ENCODE measurements at regions not wholly inside any gene's neighbourhood (a gene's known extent, or its start where the extent isn't known, plus 50 kb on each side); places are given as distances from the start of the nearest gene placed in this dataset.

DNA sequence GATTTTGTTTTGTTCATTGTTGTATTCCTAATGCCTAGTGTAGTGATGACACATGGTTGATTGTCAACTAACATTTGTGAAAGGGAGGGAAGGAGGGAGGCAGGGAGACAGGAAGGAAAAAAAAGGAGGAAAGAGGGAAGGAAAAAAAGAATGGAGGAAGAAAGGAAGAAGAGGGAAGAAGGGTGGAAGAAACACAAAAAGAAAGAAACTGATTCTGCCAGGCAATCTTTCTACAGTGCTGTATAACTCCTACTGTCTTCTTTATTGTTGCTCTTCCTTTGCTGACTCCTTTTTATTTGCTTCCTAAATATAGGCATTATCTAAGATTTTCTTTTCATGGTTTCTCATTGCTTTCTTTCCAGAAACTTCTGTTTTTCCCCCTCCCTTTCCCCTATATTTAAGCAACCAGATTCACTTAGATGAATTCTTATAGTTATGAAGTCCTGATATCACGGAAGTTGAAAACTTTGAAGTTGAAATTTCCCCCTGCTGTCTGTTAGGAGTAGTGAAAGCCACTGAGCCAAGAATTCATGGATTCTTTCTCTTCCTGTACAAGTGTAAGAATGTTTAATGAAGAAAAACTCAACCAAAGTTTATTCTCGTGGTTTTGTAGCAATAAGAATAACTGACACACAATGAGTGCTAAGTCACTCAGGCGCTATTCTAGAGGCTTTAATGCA lies 305.1 kb upstream of the FSHR start:
- H3K4me1 Mint-ChIP-seq = no peaks in the 10 kb centered on the region
- ATAC-seq (ENCODE audit: low read depth) (no peak), DNase-seq (no peak)
- Histone ChIP-seq H3K79me2 (ENCODE audit: control insufficient read depth, insufficient read depth, low read length) (no peaks in the 10 kb centered on the region), H3K9ac (ENCODE audit: low read length) (no peak overlapping the region), H3K4me2 (replicated peaks; ENCODE audit: low read depth, low read length, poor library complexity, severe bottlenecking) (no peak overlapping the region), H2AFZ (ENCODE audit: insufficient read depth, low read depth, low read length, poor library complexity, severe bottlenecking) (no peak overlapping the region), H3K27me3 (replicated peaks in 1 of 4; ENCODE audit: control extremely low read depth in 1 of 4, control insufficient read depth in 3 of 4, insufficient read depth in 4 of 4, low read length in 3 of 4) (no peaks in the 10 kb centered on the region), H3K27ac (ENCODE audit: low read length in 2 of 2) (no peak overlapping the region), H3K4me3 (ENCODE audit: control extremely low read depth in 1 of 5, extremely low read depth in 1 of 5, insufficient read depth in 1 of 5, low read depth in 2 of 5, low read length in 4 of 5) (no peak overlapping the region), H4K20me1 (ENCODE audit: control insufficient read depth, insufficient read depth, low read length, poor library complexity, severe bottlenecking) (no peaks in the 10 kb centered on the region), H3K4me1 (ENCODE audit: control insufficient read depth in 2 of 2, insufficient read depth in 2 of 2, low read length in 2 of 2) (no peaks in the 10 kb centered on the region), H3K36me3 (replicated peaks in 1 of 2; ENCODE audit: control extremely low read depth in 1 of 2, control insufficient read depth in 1 of 2, extremely low read depth in 1 of 2, insufficient read depth in 2 of 2, low read length in 1 of 2) (no peaks in the 10 kb centered on the region), H3K9me3 (ENCODE audit: control extremely low read depth in 1 of 3, control insufficient read depth in 2 of 3, insufficient read depth in 1 of 3, low read length in 2 of 3) (no peaks in the 10 kb centered on the region)
- intact Hi-C loops (cut with micrococcal nuclease) = no loop called here
- H3K4me3 Mint-ChIP-seq = no peak overlapping the region
- 100% methylated on average over 1 of the region's 3 CpGs for WGBS (ENCODE audit: insufficient coverage)
- H3K9me3 Mint-ChIP-seq (ENCODE audit: insufficient read depth) = peaks cover 3% of the 10 kb centered on the region
- ChIA-PET POLR2A (no interaction called here), CTCF (no interaction called here)
- no peaks in the 10 kb centered on the region for H3K27me3 Mint-ChIP-seq
- H3K27ac Mint-ChIP-seq = no peak overlapping the region
- TF ChIP-seq, protein P1, sequence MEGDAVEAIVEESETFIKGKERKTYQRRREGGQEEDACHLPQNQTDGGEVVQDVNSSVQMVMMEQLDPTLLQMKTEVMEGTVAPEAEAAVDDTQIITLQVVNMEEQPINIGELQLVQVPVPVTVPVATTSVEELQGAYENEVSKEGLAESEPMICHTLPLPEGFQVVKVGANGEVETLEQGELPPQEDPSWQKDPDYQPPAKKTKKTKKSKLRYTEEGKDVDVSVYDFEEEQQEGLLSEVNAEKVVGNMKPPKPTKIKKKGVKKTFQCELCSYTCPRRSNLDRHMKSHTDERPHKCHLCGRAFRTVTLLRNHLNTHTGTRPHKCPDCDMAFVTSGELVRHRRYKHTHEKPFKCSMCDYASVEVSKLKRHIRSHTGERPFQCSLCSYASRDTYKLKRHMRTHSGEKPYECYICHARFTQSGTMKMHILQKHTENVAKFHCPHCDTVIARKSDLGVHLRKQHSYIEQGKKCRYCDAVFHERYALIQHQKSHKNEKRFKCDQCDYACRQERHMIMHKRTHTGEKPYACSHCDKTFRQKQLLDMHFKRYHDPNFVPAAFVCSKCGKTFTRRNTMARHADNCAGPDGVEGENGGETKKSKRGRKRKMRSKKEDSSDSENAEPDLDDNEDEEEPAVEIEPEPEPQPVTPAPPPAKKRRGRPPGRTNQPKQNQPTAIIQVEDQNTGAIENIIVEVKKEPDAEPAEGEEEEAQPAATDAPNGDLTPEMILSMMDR (IDR thresholded peaks at IDR 0.05) = no peak

DNA sequence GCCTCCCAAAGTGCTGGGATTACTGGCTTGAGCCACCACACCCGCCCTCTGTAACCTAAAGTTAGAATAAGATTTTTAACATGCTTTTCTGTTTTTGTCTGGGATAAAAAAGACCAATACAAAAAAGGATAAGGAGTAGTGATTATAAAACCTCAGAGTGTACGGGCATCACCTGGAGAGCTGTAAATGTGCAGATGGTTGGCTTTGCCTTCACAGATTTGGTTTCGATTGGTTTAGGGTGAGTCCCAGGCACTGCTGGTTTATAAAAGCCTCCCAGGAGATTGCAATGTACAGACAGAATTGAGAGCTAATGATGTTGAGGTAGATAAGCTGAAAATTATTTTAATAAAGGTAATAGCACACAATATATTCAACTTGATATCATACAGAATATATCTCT lies 289.7 kb upstream of the FSHR start:
- Mint-ChIP-seq H3K4me3 (no peak overlapping the region), H3K27ac (no peak overlapping the region), H3K27me3 (no peaks in the 10 kb centered on the region), H3K9me3 (ENCODE audit: insufficient read depth) (no peaks in the 10 kb centered on the region), H3K4me1 (no peaks in the 10 kb centered on the region)
- Histone ChIP-seq H3K27me3 (replicated peaks in 1 of 4; ENCODE audit: control extremely low read depth in 1 of 4, control insufficient read depth in 3 of 4, insufficient read depth in 4 of 4, low read length in 3 of 4) (no peaks in the 10 kb centered on the region), H3K9me3 (ENCODE audit: control extremely low read depth in 1 of 3, control insufficient read depth in 2 of 3, insufficient read depth in 1 of 3, low read length in 2 of 3) (no peaks in the 10 kb centered on the region), H3K79me2 (ENCODE audit: control insufficient read depth, insufficient read depth, low read length) (no peaks in the 10 kb centered on the region), H3K36me3 (replicated peaks in 1 of 2; ENCODE audit: control extremely low read depth in 1 of 2, control insufficient read depth in 1 of 2, extremely low read depth in 1 of 2, insufficient read depth in 2 of 2, low read length in 1 of 2) (no peaks in the 10 kb centered on the region), H3K9ac (ENCODE audit: low read length) (no peak overlapping the region), H3K4me2 (replicated peaks; ENCODE audit: low read depth, low read length, poor library complexity, severe bottlenecking) (no peak overlapping the region), H3K27ac (ENCODE audit: low read length in 2 of 2) (no peak overlapping the region), H3K4me3 (ENCODE audit: control extremely low read depth in 1 of 5, extremely low read depth in 1 of 5, insufficient read depth in 1 of 5, low read depth in 2 of 5, low read length in 4 of 5) (no peak overlapping the region), H3K4me1 (ENCODE audit: control insufficient read depth in 2 of 2, insufficient read depth in 2 of 2, low read length in 2 of 2) (no peaks in the 10 kb centered on the region), H4K20me1 (ENCODE audit: control insufficient read depth, insufficient read depth, low read length, poor library complexity, severe bottlenecking) (no peaks in the 10 kb centered on the region), H2AFZ (ENCODE audit: insufficient read depth, low read depth, low read length, poor library complexity, severe bottlenecking) (no peak overlapping the region)
- ChIA-PET POLR2A (no interaction called here), CTCF (no interaction called here)
- no peak for TF ChIP-seq EZH2 (IDR thresholded peaks at IDR 0.05; ENCODE audit: borderline replicate concordance, insufficient read depth, low read depth, low read length, poor library complexity, severe bottlenecking)
- TF ChIP-seq, protein P1 (IDR thresholded peaks at IDR 0.05) = no peak
- intact Hi-C loops (cut with micrococcal nuclease) = no loop called here
- ATAC-seq (ENCODE audit: low read depth) (no peak), DNase-seq (no peak)
- 100% methylated on average over 2 of the region's 3 CpGs for WGBS (ENCODE audit: insufficient coverage)

All from B cell (primary cell).